HCT116 (cell line): ENCODE measurements at regions not wholly inside any gene's neighbourhood (a gene's known extent, or its start where the extent isn't known, plus 50 kb on each side); places are given as distances from the start of the nearest gene placed in this dataset.

Experiments
- ATAC-seq: fragments of 200-7000 bp; cut with Tn5 transposase; 2 replicates; pipeline ENCODE4 v1.9.1; 2020; ENCODE audit warnings: mild to moderate bottlenecking, moderate library complexity
- BruUV-seq: library from RNA; stranded (reverse); fragments of 400-500 nt; replicated peaks from 2 replicates; lab custom pipeline; 2021; lab: Mats Ljungman, UMichigan
- CTCF ChIA-PET: fragments of 300-600 bp; sonication (Branson Sonifier 250); formaldehyde crosslinking; loops from one replicate; lab custom pipeline; 2021; ENCODE audit warnings: antibody characterized with exemption; lab: Charles Lee
- POLR2A ChIA-PET: fragments of 300-600, 350-600 bp; sonication (Branson Sonifier 250); formaldehyde crosslinking; loops from one replicate; lab custom pipeline; 2021; ENCODE audit warnings: antibody characterized with exemption; lab: Charles Lee
- RAD21 ChIA-PET, 2 experiments: fragments of 300-600 bp; sonication (Branson Sonifier 250); formaldehyde crosslinking; loops; one replicate each; lab custom pipeline; 2023; ENCODE audit warnings: low total read pairs in 2 of 2; ENCODE audit not compliant: uncharacterized antibody in 2 of 2, unreplicated experiment in 2 of 2, low non-redundant PET in 1 of 2; lab: Charles Lee
- DNase-seq: peaks from one replicate; pipeline ENCODE4 v3.0.0-alpha.2; 2010; ENCODE audit warnings: low read depth, low spot score
- H2AFZ ChIP-seq: fragments of 200-600 bp; shearing (Covaris generic), sonication (generic); 2 replicates; pipeline ENCODE4 v1.6.1; 2017; ENCODE audit warnings: low read depth, mixed run types, mixed read lengths, antibody characterized with exemption, low read length; ENCODE audit not compliant: poor library complexity, severe bottlenecking
- H3K27ac ChIP-seq: 2 replicates; pipeline ENCODE4 v1.5.1; 2012; ENCODE audit warnings: low read depth, low read length
- H3K27me3 ChIP-seq: fragments of 200-600 bp; sonication (generic); 2 replicates; pipeline ENCODE4 v1.6.1; 2016; ENCODE audit warnings: mixed run types, low read length, mixed read lengths; ENCODE audit not compliant: insufficient read depth
- H3K36me3 ChIP-seq, 2 experiments: fragments of 200-500 bp in 1 of 2; fragments of 200-600 bp in 1 of 2; sonication (Bioruptor generic) in 1 of 2; sonication (generic) in 1 of 2; 2 replicates each; pipeline versions ENCODE4 v1.5.1 to v1.6.1; 2014 to 2016; ENCODE audit warnings: low read length in 2 of 2, inconsistent platforms in 1 of 2, mixed read lengths in 1 of 2, mixed run types in 1 of 2; ENCODE audit not compliant: insufficient read depth in 2 of 2, control insufficient read depth in 1 of 2
- H3K4me1 ChIP-seq, 2 experiments: fragments of 200-600 bp in 1 of 2; sonication (generic) in 1 of 2; 2 replicates each; pipeline versions ENCODE4 v1.5.1 to v1.6.1; 2012 to 2017; ENCODE audit warnings: low read length in 2 of 2, inconsistent platforms in 1 of 2, mild to moderate bottlenecking in 1 of 2, mixed read lengths in 1 of 2, mixed run types in 1 of 2, moderate library complexity in 1 of 2; ENCODE audit not compliant: insufficient read depth in 2 of 2, control insufficient read depth in 1 of 2
- H3K4me2 ChIP-seq: fragments of 200-600 bp; sonication (generic); 2 replicates; pipeline ENCODE4 v1.6.1; 2017; ENCODE audit warnings: mixed run types, low read length, mixed read lengths
- H3K4me3 ChIP-seq, 2 experiments: fragments of 200-600 bp in 1 of 2; sonication (generic) in 1 of 2; replicated peaks in 1 of 2; 2 replicates each; pipeline ENCODE4 v1.5.1; 2011 to 2016; ENCODE audit warnings: low read length in 2 of 2, control low read depth in 1 of 2, low read depth in 1 of 2, mild to moderate bottlenecking in 1 of 2, mixed read lengths in 1 of 2, mixed run types in 1 of 2
- H3K79me2 ChIP-seq: fragments of 200-600 bp; sonication (generic); 2 replicates; pipeline ENCODE4 v1.6.1; 2017; ENCODE audit warnings: mild to moderate bottlenecking, mixed run types, low read length, moderate library complexity, mixed read lengths; ENCODE audit not compliant: insufficient read depth
- H3K9ac ChIP-seq: fragments of 200-600 bp; sonication (generic); 2 replicates; pipeline ENCODE4 v1.6.1; 2016; ENCODE audit warnings: low read length, mixed read lengths
- H3K9me2 ChIP-seq: fragments of 200-600 bp; sonication (generic), shearing (Covaris generic); 2 replicates; pipeline ENCODE4 v1.6.1; 2017; ENCODE audit warnings: mixed run types, mild to moderate bottlenecking, moderate library complexity; ENCODE audit not compliant: insufficient read depth
- H3K9me3 ChIP-seq, 2 experiments: fragments of 200-500 bp in 1 of 2; fragments of 200-600 bp in 1 of 2; sonication (Bioruptor generic) in 1 of 2; sonication (generic) in 1 of 2; 2 replicates each; pipeline ENCODE4 v1.6.1; 2014 to 2017; ENCODE audit warnings: low read length in 2 of 2, mixed read lengths in 2 of 2, inconsistent platforms in 1 of 2, low read depth in 1 of 2, mild to moderate bottlenecking in 1 of 2, mixed run types in 1 of 2, moderate library complexity in 1 of 2; ENCODE audit not compliant: control insufficient read depth in 1 of 2, insufficient read depth in 1 of 2
- H4K20me1 ChIP-seq: fragments of 200-600 bp; sonication (generic), shearing (Covaris generic); 2 replicates; pipeline ENCODE4 v1.6.1; 2017; ENCODE audit warnings: mixed run types, mild to moderate bottlenecking, moderate library complexity; ENCODE audit not compliant: insufficient read depth
- ATF3 ChIP-seq: IDR thresholded peaks from 2 replicates; pipeline ENCODE4 v1.6.1; 2012
- CBX3 ChIP-seq: IDR thresholded peaks from 2 replicates; pipeline ENCODE4 v1.6.1; 2012; ENCODE audit warnings: low read depth
- CEBPB ChIP-seq: IDR thresholded peaks from 2 replicates; pipeline ENCODE4 v1.6.1; 2012; ENCODE audit warnings: low read depth
- CTCF ChIP-seq, 3 experiments: fragments of 200-600 bp in 1 of 3; sonication (generic) in 1 of 3; IDR thresholded peaks in 2 of 3; conservative IDR thresholded peaks in 1 of 3; 2 replicates each; pipeline ENCODE4 v1.5.1; 2012 to 2017; ENCODE audit warnings: low read depth in 2 of 3, low read length in 2 of 3, antibody characterized with exemption in 1 of 3, borderline replicate concordance in 1 of 3, control low read depth in 1 of 3, mild to moderate bottlenecking in 1 of 3, mixed read lengths in 1 of 3, mixed run types in 1 of 3, moderate library complexity in 1 of 3; ENCODE audit not compliant: insufficient read depth in 1 of 3
- ELF1 ChIP-seq: IDR thresholded peaks from 2 replicates; pipeline ENCODE4 v1.6.1; 2012; ENCODE audit warnings: low read depth, borderline replicate concordance
- EZH2 ChIP-seq: fragments of 200-600 bp; sonication (generic); IDR thresholded peaks from 2 replicates; pipeline ENCODE4 v1.6.1; 2017; ENCODE audit warnings: antibody characterized with exemption, mixed run types
- EZH2phosphoT487 ChIP-seq: fragments of 200-600 bp; IDR thresholded peaks from 2 replicates; pipeline ENCODE4 v1.6.1; 2018; ENCODE audit warnings: antibody characterized with exemption, borderline replicate concordance
- FOSL1 ChIP-seq: IDR thresholded peaks from 2 replicates; pipeline ENCODE4 v1.6.1; 2012; ENCODE audit warnings: low read depth
- JUND ChIP-seq: IDR thresholded peaks from 2 replicates; pipeline ENCODE4 v1.6.1; 2012
- MAX ChIP-seq: IDR thresholded peaks from 2 replicates; pipeline ENCODE4 v1.6.1; 2012
- POLR2AphosphoS5 ChIP-seq: IDR thresholded peaks from 2 replicates; pipeline ENCODE4 v1.6.1; 2011; ENCODE audit warnings: mild to moderate bottlenecking, low read depth, low read length, moderate library complexity
- RAD21 ChIP-seq: IDR thresholded peaks from 2 replicates; pipeline ENCODE4 v1.6.1; 2012; ENCODE audit warnings: low read depth, mild to moderate bottlenecking
- REST ChIP-seq: IDR thresholded peaks from 2 replicates; pipeline ENCODE4 v1.6.1; 2012; ENCODE audit warnings: low read depth
- SIN3A ChIP-seq: IDR thresholded peaks from 2 replicates; pipeline ENCODE4 v1.6.1; 2012; ENCODE audit warnings: low read depth
- SP1 ChIP-seq: IDR thresholded peaks from 2 replicates; pipeline ENCODE4 v1.6.1; 2012; ENCODE audit warnings: low read depth
- SRF ChIP-seq: IDR thresholded peaks from 2 replicates; pipeline ENCODE4 v1.6.1; 2012; ENCODE audit warnings: low read depth
- TCF7L2 ChIP-seq: IDR thresholded peaks from 2 replicates; pipeline ENCODE4 v1.7.0; 2011; ENCODE audit warnings: borderline replicate concordance, inconsistent platforms; ENCODE audit not compliant: insufficient read depth, insufficient read length; ENCODE audit errors: extremely low read depth
- ZBTB33 ChIP-seq: IDR thresholded peaks from 2 replicates; pipeline ENCODE4 v1.6.1; 2011; ENCODE audit warnings: mild to moderate bottlenecking, low read length, moderate library complexity; ENCODE audit not compliant: insufficient replicate concordance; ENCODE audit errors: extremely low read depth
- ZFX ChIP-seq: fragments of 450-650 bp; IDR thresholded peaks from 2 replicates; pipeline ENCODE4 v1.6.1; 2017
- ZNF274 ChIP-seq: fragments of 200-500 bp; sonication (Bioruptor generic); IDR thresholded peaks from 2 replicates; pipeline ENCODE4 v1.6.1; 2014; ENCODE audit warnings: mild to moderate bottlenecking, low read depth, low read length, inconsistent platforms
- intact Hi-C: fragments of 100-400 bp; cut with micrococcal nuclease; formaldehyde crosslinking; loops from 2 replicates; pipeline ENCODE4 v1.10.0; 2022

GRCh38 chr10:22823109-22823508 is 104.7 kb upstream of the ARMC3 start:
- H3K36me3 ChIP-seq, result no peaks in the 10 kb centered on the region
- ChIA-PET POLR2A (interaction anchor here (0.8 to 1.6 kb wide), 6 partner anchors 9 to 830 kb away, joined by 3 to 7 read pairs (median 3); no protein-coding TSS in a partner anchor), CTCF (interaction anchor here (0.5 to 1.2 kb wide), 3 partner anchors 166 to 812 kb away, joined by 3 to 4 read pairs (median 3); no protein-coding TSS in a partner anchor), RAD21 (interaction anchor here in 1 of 2 experiments (0.8 kb wide), 1 partner anchor 166 kb away, joined by 5 read pairs; no protein-coding TSS in a partner anchor)
- H3K9me2 ChIP-seq, result no peaks in the 10 kb centered on the region
- H2AFZ ChIP-seq, result no peak overlapping the region
- BruUV-seq, result no TSS peak
- H3K4me1 ChIP-seq, result peaks cover 39 to 59% of the 10 kb centered on the region in 2 experiments
- peak; percentile 95 for DNase-seq
- intact Hi-C loops, result loop anchor here (2.0 to 10.0 kb wide), 2 partner anchors 202 to 818 kb away; partner anchors contain the start of gene DNAJC1
- H4K20me1 ChIP-seq, result no peaks in the 10 kb centered on the region
- no peaks in the 10 kb centered on the region for H3K27me3 ChIP-seq
- peak overlapping the region in 1 of 2 experiments; percentile 41; a peak in 3 of 4 replicates for H3K4me3 ChIP-seq
- no peaks in the 10 kb centered on the region for H3K9me3 ChIP-seq
- H3K27ac ChIP-seq, result peak overlapping the region; percentile 97
- H3K9ac ChIP-seq, result peak overlapping the region; percentile 73
- peak overlapping the region; percentile 74 for H3K4me2 ChIP-seq
- H3K79me2 ChIP-seq, result no peaks in the 10 kb centered on the region
- peak; percentile 76 for ATAC-seq
- TF ChIP-seq TCF7L2, result peak; percentile 74
- peak; percentile 54; the same call in 1 of the 2 replicates for TF ChIP-seq POLR2AphosphoS5
- TF ChIP-seq RAD21, result peak; percentile 33; the same call in 1 of the 2 replicates
- TF ChIP-seq MAX, result peak; percentile 89
- TF ChIP-seq ATF3, result no peak
- no peak for TF ChIP-seq ZBTB33
- peak; percentile 96 for TF ChIP-seq FOSL1
- peak; percentile 73 for TF ChIP-seq SRF
- TF ChIP-seq EZH2phosphoT487, result no peak
- TF ChIP-seq JUND, result peak; percentile 97
- no peak for TF ChIP-seq CTCF (IDR thresholded peaks at IDR 0.05 in 2 of 3, conservative IDR thresholded peaks at IDR 0.05 in 1 of 3; ENCODE audit: borderline replicate concordance in 1 of 3, insufficient read depth in 1 of 3, low read depth in 2 of 3, low read length in 2 of 3)
- TF ChIP-seq CEBPB, result peak; percentile 83
- no peak for TF ChIP-seq EZH2
- TF ChIP-seq ELF1, result no peak
- no peak for TF ChIP-seq ZNF274
- TF ChIP-seq REST, result no peak
- TF ChIP-seq SP1, result peak; percentile 96
- TF ChIP-seq CBX3, result 0 out of 2 replicates have a peak, but pooled peaks have one; percentile 66
- peak; percentile 87; the same call in 1 of the 2 replicates for TF ChIP-seq SIN3A
- TF ChIP-seq ZFX, result no peak
